Fibroblast of skin of left quadriceps (primary cell): ENCODE measurements at regions not wholly inside any gene's neighbourhood (a gene's known extent, or its start where the extent isn't known, plus 50 kb on each side); places are given as distances from the start of the nearest gene placed in this dataset.

ENCODE experiments used
- DNase-seq, 2 experiments: peaks; one replicate each; pipeline ENCODE4 v3.0.0-alpha.2; 2013; ENCODE audit warnings: low read depth in 2 of 2

GRCh38 chr15:59953392-59953883, 50.7 kb upstream of the FOXB1 start:
- no peak for DNase-seq

- DNase-seq = no peak
These were observed 51.2 kb upstream of the FOXB1 start for GRCh38 chr15:59952960-59953359.

DNA sequence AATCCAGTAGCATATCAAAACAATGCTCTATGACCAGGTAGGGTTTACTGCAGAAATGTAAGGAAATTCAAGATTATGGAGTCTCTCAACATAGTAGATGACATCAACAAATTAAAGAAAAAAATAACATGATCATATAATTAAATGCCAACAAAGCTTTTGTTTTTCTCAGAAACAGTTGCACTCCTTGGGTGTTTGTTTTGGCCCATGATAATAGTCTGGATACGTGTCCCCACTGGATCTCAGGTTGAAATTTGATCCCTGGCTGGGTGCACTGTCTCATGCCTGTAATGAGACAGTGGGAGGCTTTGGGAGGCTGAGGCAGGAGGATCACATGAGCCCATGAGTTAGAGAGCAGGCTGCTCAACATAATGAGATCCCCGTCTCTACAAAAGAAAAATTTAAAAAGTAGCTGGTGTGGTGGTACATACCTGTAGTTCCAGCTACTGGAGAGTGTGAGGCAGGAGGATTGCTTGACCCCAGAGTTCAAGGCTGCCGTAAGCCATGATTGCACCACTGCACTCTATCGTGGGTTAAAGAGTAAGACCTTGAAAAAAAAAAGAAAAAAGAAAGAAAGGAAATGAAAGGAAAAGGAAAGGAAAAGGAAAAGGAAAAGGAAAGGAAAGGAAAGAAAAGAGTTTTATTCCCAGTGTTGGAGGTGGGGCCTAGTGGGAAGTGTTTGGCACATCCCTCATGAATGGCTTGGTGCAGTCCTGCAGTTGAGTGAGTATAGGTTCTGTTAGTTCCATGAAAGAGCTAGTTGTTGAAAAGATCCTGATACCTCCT, 53.3 kb upstream of the FOXB1 start:
- no peak for DNase-seq

- no peak for DNase-seq
These were observed 55.0 kb upstream of the FOXB1 start for GRCh38 chr15:59948924-59949613.

GRCh38 chr15:59946084-59946483, 58.0 kb upstream of the FOXB1 start:
- DNase-seq = no peak

DNA sequence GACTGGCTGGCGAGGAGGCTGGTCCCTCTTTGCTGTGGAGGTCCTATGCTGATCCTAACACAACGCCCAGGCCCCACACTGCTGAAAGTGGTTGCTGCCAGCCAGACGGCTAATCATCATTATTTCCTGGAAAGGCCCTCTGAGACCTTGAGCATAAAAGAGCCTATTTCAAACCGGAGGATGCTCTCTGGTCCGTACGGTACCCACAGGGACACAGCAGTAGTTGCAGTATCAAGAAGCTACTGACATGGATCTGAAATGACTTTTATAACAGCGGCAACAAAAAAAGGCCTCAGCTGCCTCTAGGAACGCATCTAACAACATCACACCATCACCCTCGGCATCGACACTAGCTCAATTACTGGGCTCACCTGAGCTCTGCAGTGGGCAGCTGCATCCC, 59.1 kb upstream of the FOXB1 start:
- no peak for DNase-seq

DNA sequence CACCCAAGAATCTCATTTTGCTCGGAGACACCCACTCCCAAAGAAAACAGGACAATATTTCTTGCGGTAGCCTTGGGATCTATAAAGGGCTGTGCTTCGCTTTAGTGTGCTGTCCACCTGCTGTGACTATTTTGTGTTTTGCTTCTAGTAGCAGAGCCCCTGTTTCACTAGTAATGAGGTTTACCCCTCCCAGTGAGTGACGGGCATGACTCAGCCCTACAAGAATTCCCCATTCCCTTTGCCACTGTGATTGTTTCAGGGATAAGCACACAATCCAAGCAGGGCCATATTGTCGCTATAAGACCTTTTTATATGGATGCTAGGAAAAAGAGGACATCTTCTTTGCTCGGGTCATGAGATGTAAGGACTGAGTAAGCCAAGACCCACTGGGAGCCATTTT, 62.5 kb upstream of the FOXB1 start:
- no peak for DNase-seq

GRCh38 chr15:59940928-59941327, 63.2 kb upstream of the FOXB1 start:
- DNase-seq = no peak

DNA sequence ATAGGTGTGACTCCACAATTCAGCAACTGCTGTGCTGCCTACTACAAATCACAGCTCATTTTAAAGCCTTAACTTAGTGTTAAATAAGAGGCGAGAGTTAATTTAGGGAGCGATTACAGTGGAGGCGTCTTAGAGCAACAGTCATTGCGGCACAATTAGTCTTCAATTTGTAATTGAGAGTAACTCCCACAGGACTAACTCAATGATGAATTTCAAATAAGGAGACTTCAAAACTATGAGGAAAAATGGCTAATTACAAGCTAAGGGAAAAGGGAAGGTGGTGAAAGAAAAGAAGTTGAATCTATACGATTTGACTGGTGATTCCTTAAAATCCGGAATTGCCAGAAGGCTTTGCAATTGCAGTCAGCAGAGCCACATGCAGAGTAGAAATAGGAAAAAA, 63.7 kb upstream of the FOXB1 start:
- DNase-seq = no peak

- no peak for DNase-seq
These were observed 67.4 kb upstream of the FOXB1 start for GRCh38 chr15:59936741-59937140.

- DNase-seq = no peak
These were observed 70.5 kb upstream of the FOXB1 start for GRCh38 chr15:59933607-59934006.

GRCh38 chr15:59931646-59932261, 72.4 kb upstream of the FOXB1 start:
- no peak for DNase-seq

DNA sequence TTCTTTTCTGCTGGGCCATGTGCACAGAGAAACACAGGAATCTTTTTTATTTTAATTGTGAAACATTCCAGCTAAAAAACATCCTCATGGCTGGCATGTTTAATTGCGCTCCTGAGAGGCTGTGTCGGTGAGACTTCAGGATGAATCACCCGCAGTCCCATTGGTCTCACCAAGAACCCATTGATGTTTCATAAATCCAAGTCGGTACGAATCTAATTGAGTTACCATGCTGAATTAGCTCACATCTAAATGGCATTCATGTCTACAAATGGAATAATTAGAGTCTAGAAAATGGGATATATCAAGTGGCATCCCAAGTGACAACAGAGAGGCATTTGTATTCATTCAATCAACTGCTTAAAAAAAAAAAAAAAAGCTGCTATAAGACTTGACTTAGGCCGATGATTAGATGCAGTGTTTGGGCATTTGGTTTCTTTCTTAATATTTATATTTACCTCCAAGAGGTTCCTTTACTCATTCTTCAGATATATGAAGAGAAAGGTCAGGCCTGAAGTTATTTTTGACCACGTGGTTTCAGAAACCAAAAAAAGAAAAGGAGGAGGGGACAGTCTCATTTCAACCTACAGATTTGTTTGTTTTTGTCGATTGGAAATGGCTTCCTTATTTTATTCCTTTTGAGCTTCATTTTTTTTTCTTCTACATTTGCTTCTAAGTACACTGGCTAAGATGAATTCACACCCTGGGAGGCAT, 79.1 kb upstream of the FOXB1 start:
- no peak for DNase-seq

DNA sequence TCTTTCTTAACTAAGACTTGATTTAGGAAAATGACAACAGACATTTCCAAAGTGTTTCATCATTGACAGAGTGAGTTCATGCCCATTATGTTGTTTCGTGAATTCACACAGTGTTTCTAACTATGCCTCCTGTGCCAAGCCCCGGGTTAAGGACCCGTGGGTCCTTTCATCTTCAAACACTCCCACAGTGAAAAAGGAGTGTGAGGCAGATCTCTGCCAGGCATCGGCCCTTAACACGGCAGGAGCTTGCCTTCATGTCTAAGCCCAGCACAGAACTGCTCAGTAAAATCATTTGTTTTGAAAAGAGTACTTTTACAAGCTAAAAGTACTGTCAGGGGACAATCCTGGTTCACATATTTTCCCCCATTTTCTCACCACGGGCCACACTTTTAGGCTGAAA, 80.0 kb upstream of the FOXB1 start:
- DNase-seq = no peak

DNA sequence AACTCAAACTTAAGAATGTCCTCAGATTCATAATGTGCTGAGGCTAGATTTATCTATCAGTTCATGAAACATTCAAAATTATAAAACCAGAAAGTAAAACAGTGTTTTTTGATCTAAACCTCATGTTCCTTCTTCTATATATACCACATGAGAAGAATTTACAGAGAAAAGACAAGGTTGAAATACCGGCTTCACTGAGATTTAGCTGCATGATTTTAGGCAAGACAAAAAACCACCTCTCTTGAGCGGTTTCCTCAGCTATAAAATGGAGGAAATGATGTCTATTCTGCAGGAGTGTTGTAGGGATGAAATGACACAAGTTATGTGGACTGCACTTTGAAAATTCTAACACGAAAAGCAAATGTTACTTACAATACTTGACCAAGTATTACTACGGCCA, 80.6 kb upstream of the FOXB1 start:
- no peak for DNase-seq

DNA sequence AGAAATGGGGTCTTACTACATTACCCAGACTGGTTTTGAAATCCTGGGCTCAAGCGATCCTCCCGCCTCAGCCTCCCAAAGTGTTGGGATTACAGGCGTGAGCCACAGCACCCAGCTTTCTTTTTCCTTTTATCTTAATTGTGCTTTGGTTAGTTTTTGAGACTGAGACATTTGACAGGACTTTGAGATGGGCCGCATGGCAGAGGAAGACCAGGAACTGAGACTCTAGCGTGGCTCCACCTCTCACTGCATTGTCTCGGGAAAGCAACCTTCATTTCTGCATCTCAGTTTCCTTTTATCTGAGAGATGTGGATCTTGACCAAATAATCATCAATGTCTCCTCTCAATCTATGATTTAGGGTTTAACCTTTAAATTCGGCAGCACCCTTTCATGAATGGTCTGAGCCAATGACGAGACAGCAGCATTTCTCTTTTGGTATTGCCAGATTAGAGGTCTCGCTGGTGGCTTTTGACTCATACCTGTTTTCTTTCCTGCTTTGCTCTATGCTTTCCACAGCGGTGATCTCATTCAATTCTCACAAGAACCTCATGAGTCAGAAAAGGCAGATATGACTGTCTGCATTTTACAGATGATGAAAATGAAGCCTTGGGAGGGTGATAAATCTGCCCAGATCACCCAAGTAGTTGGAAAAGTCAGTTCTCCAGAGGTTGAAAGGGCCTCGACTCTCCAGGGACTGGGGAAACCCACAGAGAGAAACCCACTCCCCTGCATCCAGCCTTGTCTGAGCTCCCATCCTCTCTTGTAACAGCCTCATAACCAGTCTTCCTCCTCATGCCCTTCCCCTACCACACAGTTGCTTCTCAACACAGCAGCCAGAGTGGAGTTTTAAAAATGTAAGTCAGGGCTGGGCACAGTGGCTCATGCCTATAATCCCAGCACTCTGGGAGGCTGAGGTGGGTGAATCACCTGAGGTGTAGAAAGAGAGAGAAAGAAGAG, 84.8 kb upstream of the FOXB1 start:
- DNase-seq = peak; percentile 29

GRCh38 chr15:59917504-59918157, 86.5 kb upstream of the FOXB1 start:
- DNase-seq = no peak

- no peak for DNase-seq
These were observed 98.1 kb upstream of the FOXB1 start for GRCh38 chr15:59906046-59906445.

GRCh38 chr15:59905176-59905575, 98.9 kb upstream of the FOXB1 start:
- no peak for DNase-seq

GRCh38 chr15:59904450-59905135, 99.5 kb upstream of the FOXB1 start:
- DNase-seq = no peak
